ENCODE measurements at regions not wholly inside any gene's neighbourhood (a gene's known extent, or its start where the extent isn't known, plus 50 kb on each side); places are given as distances from the start of the nearest gene placed in this dataset.

DNA sequence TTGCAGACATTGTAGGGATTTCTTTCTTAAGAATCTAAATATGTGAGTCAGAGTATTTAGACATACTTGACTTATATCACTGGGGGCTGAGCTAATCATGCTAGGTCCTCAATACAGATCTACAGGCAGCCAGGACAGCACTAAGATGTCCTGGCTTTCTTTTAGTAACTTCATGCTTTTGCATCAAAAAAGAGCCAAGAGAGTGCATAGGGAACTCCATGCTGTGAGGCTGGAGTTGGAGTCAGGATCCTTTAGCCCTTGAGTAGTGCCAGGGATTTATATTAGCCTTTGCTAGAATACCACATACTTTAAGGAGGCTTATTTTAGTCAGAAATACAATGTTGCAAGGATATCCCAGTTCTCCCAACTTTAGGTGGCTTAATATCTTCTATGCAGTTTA lies 289.7 kb downstream of the CCDC85A start:
- TF ChIP-seq, protein P1, sequence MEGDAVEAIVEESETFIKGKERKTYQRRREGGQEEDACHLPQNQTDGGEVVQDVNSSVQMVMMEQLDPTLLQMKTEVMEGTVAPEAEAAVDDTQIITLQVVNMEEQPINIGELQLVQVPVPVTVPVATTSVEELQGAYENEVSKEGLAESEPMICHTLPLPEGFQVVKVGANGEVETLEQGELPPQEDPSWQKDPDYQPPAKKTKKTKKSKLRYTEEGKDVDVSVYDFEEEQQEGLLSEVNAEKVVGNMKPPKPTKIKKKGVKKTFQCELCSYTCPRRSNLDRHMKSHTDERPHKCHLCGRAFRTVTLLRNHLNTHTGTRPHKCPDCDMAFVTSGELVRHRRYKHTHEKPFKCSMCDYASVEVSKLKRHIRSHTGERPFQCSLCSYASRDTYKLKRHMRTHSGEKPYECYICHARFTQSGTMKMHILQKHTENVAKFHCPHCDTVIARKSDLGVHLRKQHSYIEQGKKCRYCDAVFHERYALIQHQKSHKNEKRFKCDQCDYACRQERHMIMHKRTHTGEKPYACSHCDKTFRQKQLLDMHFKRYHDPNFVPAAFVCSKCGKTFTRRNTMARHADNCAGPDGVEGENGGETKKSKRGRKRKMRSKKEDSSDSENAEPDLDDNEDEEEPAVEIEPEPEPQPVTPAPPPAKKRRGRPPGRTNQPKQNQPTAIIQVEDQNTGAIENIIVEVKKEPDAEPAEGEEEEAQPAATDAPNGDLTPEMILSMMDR (IDR thresholded peaks at IDR 0.05), result no peak
- TF ChIP-seq POLR2AphosphoS5 (IDR thresholded peaks at IDR 0.05; ENCODE audit: low read depth, low read length) (no peak), SIN3A (IDR thresholded peaks at IDR 0.05; ENCODE audit: borderline replicate concordance, insufficient read depth, low read depth, low read length) (no peak)
- TF ChIP-seq, protein P2, sequence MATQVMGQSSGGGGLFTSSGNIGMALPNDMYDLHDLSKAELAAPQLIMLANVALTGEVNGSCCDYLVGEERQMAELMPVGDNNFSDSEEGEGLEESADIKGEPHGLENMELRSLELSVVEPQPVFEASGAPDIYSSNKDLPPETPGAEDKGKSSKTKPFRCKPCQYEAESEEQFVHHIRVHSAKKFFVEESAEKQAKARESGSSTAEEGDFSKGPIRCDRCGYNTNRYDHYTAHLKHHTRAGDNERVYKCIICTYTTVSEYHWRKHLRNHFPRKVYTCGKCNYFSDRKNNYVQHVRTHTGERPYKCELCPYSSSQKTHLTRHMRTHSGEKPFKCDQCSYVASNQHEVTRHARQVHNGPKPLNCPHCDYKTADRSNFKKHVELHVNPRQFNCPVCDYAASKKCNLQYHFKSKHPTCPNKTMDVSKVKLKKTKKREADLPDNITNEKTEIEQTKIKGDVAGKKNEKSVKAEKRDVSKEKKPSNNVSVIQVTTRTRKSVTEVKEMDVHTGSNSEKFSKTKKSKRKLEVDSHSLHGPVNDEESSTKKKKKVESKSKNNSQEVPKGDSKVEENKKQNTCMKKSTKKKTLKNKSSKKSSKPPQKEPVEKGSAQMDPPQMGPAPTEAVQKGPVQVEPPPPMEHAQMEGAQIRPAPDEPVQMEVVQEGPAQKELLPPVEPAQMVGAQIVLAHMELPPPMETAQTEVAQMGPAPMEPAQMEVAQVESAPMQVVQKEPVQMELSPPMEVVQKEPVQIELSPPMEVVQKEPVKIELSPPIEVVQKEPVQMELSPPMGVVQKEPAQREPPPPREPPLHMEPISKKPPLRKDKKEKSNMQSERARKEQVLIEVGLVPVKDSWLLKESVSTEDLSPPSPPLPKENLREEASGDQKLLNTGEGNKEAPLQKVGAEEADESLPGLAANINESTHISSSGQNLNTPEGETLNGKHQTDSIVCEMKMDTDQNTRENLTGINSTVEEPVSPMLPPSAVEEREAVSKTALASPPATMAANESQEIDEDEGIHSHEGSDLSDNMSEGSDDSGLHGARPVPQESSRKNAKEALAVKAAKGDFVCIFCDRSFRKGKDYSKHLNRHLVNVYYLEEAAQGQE (IDR thresholded peaks at IDR 0.05; ENCODE audit: insufficient read depth in 1 of 2, low read depth in 2 of 2, low read length in 1 of 2), result no peak

Data from Panc1 (cell line).